Heart left ventricle (tissue), 16 donors: ENCODE measurements at regions not wholly inside any gene's neighbourhood (a gene's known extent, or its start where the extent isn't known, plus 50 kb on each side); places are given as distances from the start of the nearest gene placed in this dataset.

Source experiments
- ATAC-seq, 4 donors: fragments of 200-7000 bp; cut with Tn5 transposase; one replicate each; pipeline ENCODE4 v1.9.1; 2020 to 2022; ENCODE audit warnings: moderate library complexity in 4 of 4, mild to moderate bottlenecking in 3 of 4, moderate number of reproducible peaks in 1 of 4
- DNase-seq, 5 donors: peaks; one replicate each; pipeline ENCODE4 v3.0.0-alpha.2; 2020
- H3K27ac ChIP-seq, 12 donors: fragments of 200-600 bp; sonication (generic) in 4 of 12; one replicate each; pipeline versions ENCODE4 v1.5.0 to v1.8.0; 2016 to 2022; ENCODE audit warnings: mild to moderate bottlenecking in 2 of 12
- H3K27me3 ChIP-seq, 9 donors: fragments of 200-600 bp; sonication (generic) in 2 of 9; one replicate each; pipeline versions ENCODE4 v1.5.1 to v1.8.0; 2016 to 2022; ENCODE audit warnings: mild to moderate bottlenecking in 3 of 9
- H3K36me3 ChIP-seq, 9 donors: fragments of 200-600 bp; sonication (generic) in 2 of 9; one replicate each; pipeline versions ENCODE4 v1.5.0 to v1.8.0; 2018 to 2022; ENCODE audit warnings: mild to moderate bottlenecking in 2 of 9
- H3K4me1 ChIP-seq, 12 donors: fragments of 200-600 bp; sonication (generic) in 4 of 12; one replicate each; pipeline versions ENCODE4 v1.5.0 to v1.8.0; 2016 to 2022; ENCODE audit warnings: mild to moderate bottlenecking in 3 of 12
- H3K4me3 ChIP-seq, 12 donors: fragments of 200-600 bp; sonication (generic) in 4 of 12; one replicate each; pipeline versions ENCODE4 v1.5.0 to v1.8.0; 2017 to 2022; ENCODE audit warnings: mild to moderate bottlenecking in 9 of 12, moderate library complexity in 4 of 12
- H3K9me3 ChIP-seq, 12 donors: fragments of 200-600 bp; sonication (generic) in 4 of 12; one replicate each; pipeline versions ENCODE4 v1.5.0 to v1.8.0; 2016 to 2022; ENCODE audit warnings: mild to moderate bottlenecking in 1 of 12
- CTCF ChIP-seq, 12 donors: fragments of 200-600 bp; sonication (generic) in 4 of 12; IDR thresholded peaks; one replicate each; pipeline versions ENCODE4 v1.5.0 to v1.8.0; 2018 to 2022; ENCODE audit warnings: antibody characterized with exemption in 12 of 12, mild to moderate bottlenecking in 5 of 12
- POLR2A ChIP-seq, 2 donors: fragments of 450-650 bp; IDR thresholded peaks; one replicate each; pipeline ENCODE4 v1.6.1; 2017; ENCODE audit warnings: antibody characterized with exemption in 2 of 2, mild to moderate bottlenecking in 2 of 2, moderate library complexity in 2 of 2
- WGBS, 4 donors: extraction: QIAGEN DNeasy Blood & Tissue Kit in 2 of 4; methylation state at CpG; one replicate each; pipeline versions ENCODE4 v1.1.5 to v1.1.7; 2013 to 2018; 5-methylcytosine and 5-hydroxymethylcytosine counted together
- intact Hi-C, 10 donors: fragments of 100-400 bp; cut with DNase I; formaldehyde crosslinking; loops; one replicate each; pipeline versions ENCODE4 v1.11.1 to v1.14.2; 2022
- donor health status: ischemic (EF 13 %, LVEDD 7.1; RV severe dilation, severe dysfunction).
- donor health status: healthy with polysubstance abuse.
- donor health status: DM: no; HTN: yes; CAD: no.
- donor health status: DM: no; HTN: no; CAD: no.
- donor health status: ischemic (EF 25% LVEDD 6.9; RV normal size, moderate dysfunction).
- donor health status: ischemic (EF 25% LVEDD 5.7; RV mildly dilated, moderate dysfunction).
- donor health status: healthy.
- donor health status: DM: yes; HTN: yes; CAD: no.
- donor health status: ischemic (EF 35%, LVEDD 5.7; RV mildly dilated, moderate dysfunction).
- donor health status: nonischemic (EF 11% LVEDD 7.7; RV severe dilation, severe dysfunction).
- donor health status: DM: yes; HTN: yes; CAD: no.
- donor health status: PGD.
- donor health status: ischemic (EF 29% LVEDD 5.4; RV normal size, mild dysfunction).
- donor health status: nonischemic (EF 23%, LVEDD 6.1; RV moderate dilation, normal function).

GRCh38 chr6:112785408-112785807, 438.3 kb downstream of the RFPL4B start:
- Histone ChIP-seq H3K36me3 (no peaks in the 10 kb centered on the region), H3K4me1 (peaks cover 0 to 4% (median 0%) of the 10 kb centered on the region in 12 donors), H3K9me3 (no peaks in the 10 kb centered on the region), H3K27ac (no peak overlapping the region), H3K4me3 (no peak overlapping the region), H3K27me3 (no peaks in the 10 kb centered on the region)
- intact Hi-C loops: loop anchor here in 8 of 10 donors (10.0 kb wide), 3 partner anchors 1079 to 1149 kb away; no protein-coding TSS in a partner anchor
- 94 to 99% (median 96%) methylated on average over 2 of the region's 2 CpGs for WGBS, 4 donors
- TF ChIP-seq CTCF (IDR thresholded peaks at IDR 0.05) (no peak), POLR2A (IDR thresholded peaks at IDR 0.05) (no peak)
- no peak for DNase-seq
- no peak for ATAC-seq

GRCh38 chr6:112786801-112787200, 439.7 kb downstream of the RFPL4B start:
- H3K9me3 ChIP-seq: no peaks in the 10 kb centered on the region
- no peaks in the 10 kb centered on the region for H3K27me3 ChIP-seq
- H3K4me1 ChIP-seq: no peaks in the 10 kb centered on the region
- H3K4me3 ChIP-seq: no peak overlapping the region
- TF ChIP-seq POLR2A (IDR thresholded peaks at IDR 0.05) (no peak), CTCF (IDR thresholded peaks at IDR 0.05) (no peak)
- no peak for DNase-seq
- intact Hi-C loops: loop anchor here in 8 of 10 donors (10.0 kb wide), 3 partner anchors 1078 to 1148 kb away; no protein-coding TSS in a partner anchor
- H3K36me3 ChIP-seq: no peaks in the 10 kb centered on the region
- WGBS, 4 donors: 90 to 97% (median 95%) methylated on average over 2 of the region's 2 CpGs
- no peak overlapping the region for H3K27ac ChIP-seq
- ATAC-seq: no peak

GRCh38 chr6:112787371-112787770, 440.2 kb downstream of the RFPL4B start:
- no peak overlapping the region for H3K27ac ChIP-seq
- WGBS, 4 donors: 46 to 64% (median 55%) methylated on average over 6 of the region's 6 CpGs
- no peak overlapping the region for H3K4me3 ChIP-seq
- DNase-seq (no peak), ATAC-seq (no peak)
- H3K27me3 ChIP-seq: no peaks in the 10 kb centered on the region
- intact Hi-C loops: loop anchor here in 8 of 10 donors (10.0 kb wide), 3 partner anchors 1077 to 1147 kb away; no protein-coding TSS in a partner anchor
- TF ChIP-seq POLR2A (IDR thresholded peaks at IDR 0.05): no peak
- TF ChIP-seq CTCF (IDR thresholded peaks at IDR 0.05): no peak
- peaks cover 0 to 4% (median 0%) of the 10 kb centered on the region in 12 donors for H3K9me3 ChIP-seq
- H3K4me1 ChIP-seq: no peaks in the 10 kb centered on the region
- no peaks in the 10 kb centered on the region for H3K36me3 ChIP-seq

- Histone ChIP-seq H3K27ac (no peak overlapping the region), H3K9me3 (peaks cover 0 to 21% (median 11%) of the 10 kb centered on the region in 12 donors), H3K4me1 (no peaks in the 10 kb centered on the region), H3K36me3 (no peaks in the 10 kb centered on the region), H3K27me3 (no peaks in the 10 kb centered on the region), H3K4me3 (no peak overlapping the region)
- TF ChIP-seq POLR2A (IDR thresholded peaks at IDR 0.05) (no peak), CTCF (IDR thresholded peaks at IDR 0.05) (no peak)
- ATAC-seq (no peak), DNase-seq (no peak)
- intact Hi-C loops: no loop called here
- 85 to 95% (median 91%) methylated on average over 1 of the region's 1 CpG for WGBS, 4 donors
Measured at GRCh38 chr6:112795316-112795715, 448.2 kb downstream of the RFPL4B start.
